GM12878 (cell line): ENCODE measurements at regions not wholly inside any gene's neighbourhood (a gene's known extent, or its start where the extent isn't known, plus 50 kb on each side); places are given as distances from the start of the nearest gene placed in this dataset.

Experiments used
- ATAC-seq: fragments of 200-7000 bp; cut with Tn5 transposase; 3 replicates; pipeline ENCODE4 v1.9.1; 2020; ENCODE audit warnings: mild to moderate bottlenecking, moderate library complexity
- BruUV-seq: library from RNA; stranded (reverse); fragments of 400-500 nt; replicated peaks from 2 replicates; lab custom pipeline; 2021; lab: Mats Ljungman, UMichigan
- CTCF ChIA-PET: fragments of 300-600 bp; sonication (Branson Sonifier 250); formaldehyde crosslinking; extraction: SDS; loops from one replicate; lab custom pipeline; 2021; ENCODE audit warnings: inconsistent platforms; lab: Yijun Ruan, JAX
- POLR2A ChIA-PET: fragments of 350-600 bp; formaldehyde crosslinking; extraction: SDS; loops from one replicate; lab custom pipeline; 2021; ENCODE audit warnings: inconsistent platforms; lab: Charles Lee
- RAD21 ChIA-PET: fragments of 300-600 bp; sonication (Branson Sonifier 250); formaldehyde crosslinking; loops from one replicate; lab custom pipeline; 2023; ENCODE audit warnings: antibody characterized with exemption; ENCODE audit not compliant: unreplicated experiment; lab: Charles Lee
- SMC1A ChIA-PET: fragments of 300-600 bp; sonication (Branson Sonifier 250); formaldehyde crosslinking; loops from one replicate; lab custom pipeline; 2023; ENCODE audit not compliant: unreplicated experiment, uncharacterized antibody; lab: Charles Lee
- DNase-seq: peaks from one replicate; pipeline ENCODE4 v3.0.0-alpha.2; 2011; ENCODE audit warnings: low read depth, low spot score
- FAIRE-seq: peaks from 3 replicates; lab custom pipeline; 2011; peaks lifted over from hg19 to GRCh38; lab: Jason Lieb, UNC
- H2AFZ ChIP-seq: 2 replicates; pipeline ENCODE4 v1.6.0; 2011; ENCODE audit warnings: low read depth, low read length, control low read depth; ENCODE audit not compliant: control insufficient read depth
- H3K27ac ChIP-seq: 2 replicates; pipeline ENCODE4 v1.5.1; 2011; ENCODE audit warnings: control low read depth; ENCODE audit not compliant: control insufficient read depth, insufficient read depth
- H3K27me3 ChIP-seq, 2 experiments: replicated peaks in 1 of 2; 2 replicates each; pipeline versions ENCODE4 v1.6.0 to v1.6.1; 2011; ENCODE audit warnings: low read length in 1 of 2; ENCODE audit not compliant: control insufficient read depth in 2 of 2, insufficient read depth in 2 of 2
- H3K36me3 ChIP-seq, 2 experiments: 2 replicates each; pipeline ENCODE4 v1.5.1; 2011; ENCODE audit warnings: low read length in 1 of 2; ENCODE audit not compliant: control insufficient read depth in 2 of 2, insufficient read depth in 2 of 2
- H3K4me1 ChIP-seq: 2 replicates; pipeline ENCODE4 v1.6.1; 2011; ENCODE audit warnings: mild to moderate bottlenecking, low read length, moderate library complexity, mixed read lengths; ENCODE audit not compliant: control insufficient read depth, insufficient read depth
- H3K4me2 ChIP-seq: 2 replicates; pipeline ENCODE4 v1.6.0; 2011; ENCODE audit warnings: control low read depth; ENCODE audit not compliant: control insufficient read depth, insufficient read depth
- H3K4me3 ChIP-seq: fragments of 200-600 bp; sonication (generic); 2 replicates; pipeline ENCODE4 v1.5.1; 2016
- H3K79me2 ChIP-seq: 2 replicates; pipeline ENCODE4 v1.6.0; 2011; ENCODE audit warnings: low read length; ENCODE audit not compliant: control insufficient read depth, insufficient read depth
- H3K9ac ChIP-seq: 2 replicates; pipeline ENCODE4 v1.8.0; 2011; ENCODE audit warnings: low read length, control low read depth, mixed read lengths; ENCODE audit not compliant: control insufficient read depth, insufficient read depth
- H3K9me3 ChIP-seq: replicated peaks from 3 replicates; pipeline ENCODE4 v1.5.1; 2011; ENCODE audit warnings: mild to moderate bottlenecking, low read length; ENCODE audit not compliant: control insufficient read depth, insufficient read depth
- H4K20me1 ChIP-seq: 2 replicates; pipeline ENCODE4 v1.6.0; 2011; ENCODE audit not compliant: control insufficient read depth, insufficient read depth
- ASH2L ChIP-seq: fragments of 300-600, 200-600 bp; sonication (generic); IDR thresholded peaks from 2 replicates; pipeline ENCODE4 v1.6.1; 2017; ENCODE audit warnings: low read depth, mild to moderate bottlenecking, borderline replicate concordance
- ATF7 ChIP-seq: fragments of 450-650 bp; IDR thresholded peaks from 2 replicates; pipeline ENCODE4 v1.6.1; 2016; ENCODE audit warnings: low read depth, mild to moderate bottlenecking
- BACH1 ChIP-seq: fragments of 450-650 bp; IDR thresholded peaks from 2 replicates; pipeline ENCODE4 v1.6.1; 2017; ENCODE audit warnings: mild to moderate bottlenecking, borderline replicate concordance
- HCFC1 ChIP-seq: fragments of 150-350 bp; IDR thresholded peaks from 2 replicates; pipeline ENCODE4 v1.6.1; 2014; ENCODE audit warnings: low read length
- JUNB ChIP-seq: IDR thresholded peaks from 2 replicates; pipeline ENCODE4 v1.6.1; 2016; ENCODE audit warnings: antibody characterized with exemption, mild to moderate bottlenecking
- NBN ChIP-seq: fragments of 450-650 bp; IDR thresholded peaks from 2 replicates; pipeline ENCODE4 v1.6.1; 2016
- RBBP5 ChIP-seq: fragments of 200-600 bp; sonication (generic); conservative IDR thresholded peaks from 2 replicates; pipeline ENCODE4 v1.6.1; 2016
- SIX5 ChIP-seq: IDR thresholded peaks from 2 replicates; pipeline ENCODE4 v1.6.1; 2011; ENCODE audit warnings: mild to moderate bottlenecking, low read depth, low read length, moderate library complexity; ENCODE audit not compliant: severe bottlenecking
- TBL1XR1 ChIP-seq: IDR thresholded peaks from 2 replicates; pipeline ENCODE4 v1.6.1; 2012; ENCODE audit warnings: low read depth, low read length, improper control_type of control experiment
- TCF7 ChIP-seq: IDR thresholded peaks from 2 replicates; pipeline ENCODE4 v1.6.1; 2014; ENCODE audit warnings: antibody characterized with exemption, borderline replicate concordance
- ZNF207 ChIP-seq: fragments of 450-650 bp; IDR thresholded peaks from 2 replicates; pipeline ENCODE4 v1.6.1; 2014; ENCODE audit warnings: antibody characterized with exemption, mild to moderate bottlenecking, borderline replicate concordance
- ZNF622 ChIP-seq: fragments of 450-650 bp; IDR thresholded peaks from 2 replicates; pipeline ENCODE4 v1.6.1; 2017; ENCODE audit warnings: mild to moderate bottlenecking, inconsistent platforms
- WGBS: methylation state at CpG from one replicate; pipeline ENCODE4 v1.1.6; 2016; ENCODE audit warnings: low lambda C conversion rate; ENCODE audit not compliant: insufficient replicate concordance, insufficient coverage; ENCODE audit errors: missing lambda C conversion rate; 5-methylcytosine and 5-hydroxymethylcytosine counted together
- in situ Hi-C: fragments of 300-500 bp; cut with MboI; formaldehyde crosslinking; loops from 9 replicates; pipeline ENCODE4 v1.14.3; 2018; ENCODE audit warnings: mixed read lengths
- intact Hi-C: fragments of 100-400 bp; cut with micrococcal nuclease; formaldehyde crosslinking; loops from one replicate; pipeline ENCODE4 v1.14.2; 2022; ENCODE audit not compliant: unreplicated experiment
- TF ChIP-seq, protein P1 (sequence below): fragments of 450-650 bp; IDR thresholded peaks from 2 replicates; pipeline ENCODE4 v1.6.1; 2018; ENCODE audit warnings: mild to moderate bottlenecking, low read depth, moderate library complexity; ENCODE audit not compliant: partially characterized antibody
- TF ChIP-seq, protein P2 (sequence below): fragments of 450-650 bp; IDR thresholded peaks from 2 replicates; pipeline ENCODE4 v1.6.1; 2016; ENCODE audit warnings: mild to moderate bottlenecking

DNA sequence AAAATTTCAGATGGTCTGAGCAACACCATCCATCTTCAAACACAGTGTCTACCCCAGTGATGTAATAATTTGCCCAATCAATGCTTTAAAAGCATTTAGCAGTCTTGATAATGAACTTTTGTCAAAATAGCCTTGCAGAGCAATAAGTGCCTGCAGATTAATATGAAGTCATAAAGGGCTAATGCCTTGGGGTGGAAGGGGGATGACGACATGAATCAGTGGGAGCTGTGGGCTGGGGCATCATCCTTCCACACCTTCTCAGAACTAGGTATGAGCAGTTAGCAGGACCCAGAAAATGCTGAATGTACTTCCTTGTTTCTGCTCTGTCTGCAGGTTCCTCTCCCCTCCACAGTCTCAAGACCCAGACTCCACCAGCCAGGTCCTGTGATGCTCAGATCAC, 166.2 kb upstream of the MAFB start:
- Histone ChIP-seq H3K4me1 (no peaks in the 10 kb centered on the region), H3K79me2 (no peaks in the 10 kb centered on the region), H3K9me3 (no peaks in the 10 kb centered on the region), H3K36me3 (no peaks in the 10 kb centered on the region), H3K4me2 (no peak overlapping the region), H3K27me3 (no peaks in the 10 kb centered on the region; a peak in 1 of 4 replicates), H4K20me1 (no peaks in the 10 kb centered on the region), H3K27ac (no peak overlapping the region), H2AFZ (no peak overlapping the region), H3K4me3 (no peak overlapping the region), H3K9ac (no peak overlapping the region)
- WGBS, result 0% methylated on average over 1 of the region's 1 CpG
- BruUV-seq, result no TSS peak
- POLR2A ChIA-PET, result no interaction called here
- RAD21 ChIA-PET, result no interaction called here
- CTCF ChIA-PET, result no interaction called here
- FAIRE-seq (no peak), ATAC-seq (no peak), DNase-seq (no peak)
- in situ Hi-C loops, result no loop called here
- TF ChIP-seq, protein P1, sequence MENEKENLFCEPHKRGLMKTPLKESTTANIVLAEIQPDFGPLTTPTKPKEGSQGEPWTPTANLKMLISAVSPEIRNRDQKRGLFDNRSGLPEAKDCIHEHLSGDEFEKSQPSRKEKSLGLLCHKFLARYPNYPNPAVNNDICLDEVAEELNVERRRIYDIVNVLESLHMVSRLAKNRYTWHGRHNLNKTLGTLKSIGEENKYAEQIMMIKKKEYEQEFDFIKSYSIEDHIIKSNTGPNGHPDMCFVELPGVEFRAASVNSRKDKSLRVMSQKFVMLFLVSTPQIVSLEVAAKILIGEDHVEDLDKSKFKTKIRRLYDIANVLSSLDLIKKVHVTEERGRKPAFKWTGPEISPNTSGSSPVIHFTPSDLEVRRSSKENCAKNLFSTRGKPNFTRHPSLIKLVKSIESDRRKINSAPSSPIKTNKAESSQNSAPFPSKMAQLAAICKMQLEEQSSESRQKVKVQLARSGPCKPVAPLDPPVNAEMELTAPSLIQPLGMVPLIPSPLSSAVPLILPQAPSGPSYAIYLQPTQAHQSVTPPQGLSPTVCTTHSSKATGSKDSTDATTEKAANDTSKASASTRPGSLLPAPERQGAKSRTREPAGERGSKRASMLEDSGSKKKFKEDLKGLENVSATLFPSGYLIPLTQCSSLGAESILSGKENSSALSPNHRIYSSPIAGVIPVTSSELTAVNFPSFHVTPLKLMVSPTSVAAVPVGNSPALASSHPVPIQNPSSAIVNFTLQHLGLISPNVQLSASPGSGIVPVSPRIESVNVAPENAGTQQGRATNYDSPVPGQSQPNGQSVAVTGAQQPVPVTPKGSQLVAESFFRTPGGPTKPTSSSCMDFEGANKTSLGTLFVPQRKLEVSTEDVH, result no peak
- TF ChIP-seq ZNF622 (no peak), TBL1XR1 (no peak), HCFC1 (no peak), ATF7 (no peak), SIX5 (no peak), RBBP5 (no peak), TCF7 (no peak), ZNF207 (no peak), BACH1 (no peak), JUNB (no peak), ASH2L (no peak), NBN (no peak)
- TF ChIP-seq, protein P2, sequence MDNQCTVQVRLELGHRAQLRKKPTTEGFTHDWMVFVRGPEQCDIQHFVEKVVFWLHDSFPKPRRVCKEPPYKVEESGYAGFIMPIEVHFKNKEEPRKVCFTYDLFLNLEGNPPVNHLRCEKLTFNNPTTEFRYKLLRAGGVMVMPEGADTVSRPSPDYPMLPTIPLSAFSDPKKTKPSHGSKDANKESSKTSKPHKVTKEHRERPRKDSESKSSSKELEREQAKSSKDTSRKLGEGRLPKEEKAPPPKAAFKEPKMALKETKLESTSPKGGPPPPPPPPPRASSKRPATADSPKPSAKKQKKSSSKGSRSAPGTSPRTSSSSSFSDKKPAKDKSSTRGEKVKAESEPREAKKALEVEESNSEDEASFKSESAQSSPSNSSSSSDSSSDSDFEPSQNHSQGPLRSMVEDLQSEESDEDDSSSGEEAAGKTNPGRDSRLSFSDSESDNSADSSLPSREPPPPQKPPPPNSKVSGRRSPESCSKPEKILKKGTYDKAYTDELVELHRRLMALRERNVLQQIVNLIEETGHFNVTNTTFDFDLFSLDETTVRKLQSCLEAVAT, result no peak
- SMC1A ChIA-PET, result no interaction called here
- intact Hi-C loops, result no loop called here
